ENCODE measurements at regions not wholly inside any gene's neighbourhood (a gene's known extent, or its start where the extent isn't known, plus 50 kb on each side); places are given as distances from the start of the nearest gene placed in this dataset.

GRCh38 chr4:36704289-36704688 lies 422.9 kb downstream of the DTHD1 start:
- H3K9ac ChIP-seq (ENCODE audit: low read length), result no peak overlapping the region
- FAIRE-seq (no peak), DNase-seq (ENCODE audit: low read depth) (no peak)
- no peak overlapping the region for H3K27ac Mint-ChIP-seq (ENCODE audit: unreplicated experiment)
- peaks cover 6% of the 10 kb centered on the region for H3K9me3 Mint-ChIP-seq (ENCODE audit: unreplicated experiment)
- no peak overlapping the region for H3K4me2 ChIP-seq (ENCODE audit: low read length)
- H3K27me3 Mint-ChIP-seq (ENCODE audit: low read depth, unreplicated experiment), result no peaks in the 10 kb centered on the region
- H3K27me3 ChIP-seq (ENCODE audit: insufficient read depth, low read length), result no peaks in the 10 kb centered on the region
- no peaks in the 10 kb centered on the region for H3K36me3 Mint-ChIP-seq (ENCODE audit: low read depth, unreplicated experiment)
- H3K79me2 ChIP-seq (ENCODE audit: insufficient read depth, low read length), result no peaks in the 10 kb centered on the region
- no peak overlapping the region for H3K4me3 ChIP-seq (ENCODE audit: insufficient read depth, low read depth, low read length)
- TF ChIP-seq CTCF (IDR thresholded peaks at IDR 0.05; ENCODE audit: insufficient read depth, low read depth, low read length), result no peak
- no peak for TF ChIP-seq EZH2 (IDR thresholded peaks at IDR 0.05; ENCODE audit: insufficient read depth, low read length)
- H3K36me3 ChIP-seq (ENCODE audit: insufficient read depth, low read length), result no peaks in the 10 kb centered on the region
- H3K4me1 Mint-ChIP-seq (ENCODE audit: low read depth, unreplicated experiment), result no peaks in the 10 kb centered on the region
- no peak overlapping the region for H3K27ac ChIP-seq (ENCODE audit: low read depth, low read length)
- no peaks in the 10 kb centered on the region for H3K9me3 ChIP-seq (ENCODE audit: insufficient read depth, low read depth, low read length)
- H3K4me3 Mint-ChIP-seq (ENCODE audit: unreplicated experiment), result no peak overlapping the region
- H2AFZ ChIP-seq (ENCODE audit: low read depth, low read length), result no peak overlapping the region
- no peaks in the 10 kb centered on the region for H3K4me1 ChIP-seq (ENCODE audit: insufficient read depth, low read length)
- H4K20me1 ChIP-seq (ENCODE audit: insufficient read depth, low read length), result no peaks in the 10 kb centered on the region

- Histone ChIP-seq H3K27me3 (ENCODE audit: insufficient read depth, low read length) (no peaks in the 10 kb centered on the region), H3K4me1 (ENCODE audit: insufficient read depth, low read length) (no peaks in the 10 kb centered on the region), H3K27ac (ENCODE audit: low read depth, low read length) (no peak overlapping the region), H3K9ac (ENCODE audit: low read length) (no peak overlapping the region), H3K79me2 (ENCODE audit: insufficient read depth, low read length) (no peaks in the 10 kb centered on the region), H4K20me1 (ENCODE audit: insufficient read depth, low read length) (no peaks in the 10 kb centered on the region), H2AFZ (ENCODE audit: low read depth, low read length) (no peak overlapping the region), H3K4me2 (ENCODE audit: low read length) (no peak overlapping the region), H3K9me3 (ENCODE audit: insufficient read depth, low read depth, low read length) (no peaks in the 10 kb centered on the region), H3K4me3 (ENCODE audit: insufficient read depth, low read depth, low read length) (no peak overlapping the region), H3K36me3 (ENCODE audit: insufficient read depth, low read length) (no peaks in the 10 kb centered on the region)
- FAIRE-seq, result no peak
- TF ChIP-seq EZH2 (IDR thresholded peaks at IDR 0.05; ENCODE audit: insufficient read depth, low read length), result no peak
- TF ChIP-seq CTCF (IDR thresholded peaks at IDR 0.05; ENCODE audit: insufficient read depth, low read depth, low read length), result no peak
- H3K27ac Mint-ChIP-seq (ENCODE audit: unreplicated experiment), result no peak overlapping the region
- DNase-seq (ENCODE audit: low read depth), result no peak
- no peaks in the 10 kb centered on the region for H3K27me3 Mint-ChIP-seq (ENCODE audit: low read depth, unreplicated experiment)
- no peaks in the 10 kb centered on the region for H3K36me3 Mint-ChIP-seq (ENCODE audit: low read depth, unreplicated experiment)
- no peaks in the 10 kb centered on the region for H3K9me3 Mint-ChIP-seq (ENCODE audit: unreplicated experiment)
- H3K4me3 Mint-ChIP-seq (ENCODE audit: unreplicated experiment), result no peak overlapping the region
- H3K4me1 Mint-ChIP-seq (ENCODE audit: low read depth, unreplicated experiment), result no peaks in the 10 kb centered on the region
These were observed 428.6 kb downstream of the DTHD1 start for GRCh38 chr4:36709991-36710390.

GRCh38 chr4:36712013-36712412 lies 430.6 kb downstream of the DTHD1 start:
- Mint-ChIP-seq H3K27ac (ENCODE audit: unreplicated experiment) (no peak overlapping the region), H3K4me1 (ENCODE audit: low read depth, unreplicated experiment) (no peaks in the 10 kb centered on the region), H3K36me3 (ENCODE audit: low read depth, unreplicated experiment) (no peaks in the 10 kb centered on the region), H3K9me3 (ENCODE audit: unreplicated experiment) (no peaks in the 10 kb centered on the region), H3K27me3 (ENCODE audit: low read depth, unreplicated experiment) (no peaks in the 10 kb centered on the region), H3K4me3 (ENCODE audit: unreplicated experiment) (no peak overlapping the region)
- no peak overlapping the region for H3K9ac ChIP-seq (ENCODE audit: low read length)
- H3K36me3 ChIP-seq (ENCODE audit: insufficient read depth, low read length), result no peaks in the 10 kb centered on the region
- no peaks in the 10 kb centered on the region for H3K27me3 ChIP-seq (ENCODE audit: insufficient read depth, low read length)
- no peaks in the 10 kb centered on the region for H3K79me2 ChIP-seq (ENCODE audit: insufficient read depth, low read length)
- DNase-seq (ENCODE audit: low read depth) (no peak), FAIRE-seq (no peak)
- no peak overlapping the region for H3K27ac ChIP-seq (ENCODE audit: low read depth, low read length)
- H2AFZ ChIP-seq (ENCODE audit: low read depth, low read length), result no peak overlapping the region
- no peak for TF ChIP-seq EZH2 (IDR thresholded peaks at IDR 0.05; ENCODE audit: insufficient read depth, low read length)
- no peak for TF ChIP-seq CTCF (IDR thresholded peaks at IDR 0.05; ENCODE audit: insufficient read depth, low read depth, low read length)
- no peaks in the 10 kb centered on the region for H3K4me1 ChIP-seq (ENCODE audit: insufficient read depth, low read length)
- no peaks in the 10 kb centered on the region for H3K9me3 ChIP-seq (ENCODE audit: insufficient read depth, low read depth, low read length)
- no peak overlapping the region for H3K4me2 ChIP-seq (ENCODE audit: low read length)
- H4K20me1 ChIP-seq (ENCODE audit: insufficient read depth, low read length), result no peaks in the 10 kb centered on the region
- H3K4me3 ChIP-seq (ENCODE audit: insufficient read depth, low read depth, low read length), result no peak overlapping the region
